ENCODE measurements at regions not wholly inside any gene's neighbourhood (a gene's known extent, or its start where the extent isn't known, plus 50 kb on each side); places are given as distances from the start of the nearest gene placed in this dataset.

DNA sequence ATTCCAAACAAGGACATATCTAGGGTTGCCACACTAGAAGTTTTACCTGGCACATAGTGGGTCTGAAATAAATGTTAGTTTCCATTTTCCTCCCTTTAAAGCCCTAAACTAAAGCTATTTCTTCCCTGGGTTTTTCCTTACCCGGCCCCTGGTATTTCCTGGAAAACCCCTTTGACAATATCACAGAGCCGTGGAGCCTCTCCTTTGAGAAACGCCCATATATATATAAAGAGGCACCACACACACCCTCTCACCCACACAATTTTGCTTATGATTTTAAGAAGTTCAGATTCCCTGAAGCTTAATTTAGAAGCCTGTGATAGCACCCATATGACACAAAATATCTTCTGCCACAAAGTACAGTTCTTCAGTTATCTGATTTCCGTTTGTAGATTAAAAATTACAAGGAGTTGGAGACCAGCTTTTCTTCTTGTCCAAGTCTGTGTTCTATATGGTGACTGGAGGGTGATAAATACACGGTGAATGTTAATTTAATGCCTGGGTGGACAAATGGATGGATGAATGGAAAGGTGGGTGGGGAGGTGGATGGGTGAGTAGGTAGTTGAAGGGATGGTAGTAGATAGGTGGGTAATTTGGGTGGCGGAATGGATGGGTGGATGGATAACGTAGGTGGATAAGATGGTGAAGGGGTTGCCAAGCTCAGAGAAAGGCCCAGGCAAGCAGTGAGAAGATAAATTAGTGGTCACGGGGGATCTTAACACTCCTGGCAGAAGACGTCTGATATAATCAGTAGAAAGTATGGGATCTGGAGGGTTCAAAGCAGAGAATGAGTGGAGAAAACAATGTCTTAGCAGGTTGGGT is 154.4 kb upstream of the FGGY start:
- TF ChIP-seq, protein P1, sequence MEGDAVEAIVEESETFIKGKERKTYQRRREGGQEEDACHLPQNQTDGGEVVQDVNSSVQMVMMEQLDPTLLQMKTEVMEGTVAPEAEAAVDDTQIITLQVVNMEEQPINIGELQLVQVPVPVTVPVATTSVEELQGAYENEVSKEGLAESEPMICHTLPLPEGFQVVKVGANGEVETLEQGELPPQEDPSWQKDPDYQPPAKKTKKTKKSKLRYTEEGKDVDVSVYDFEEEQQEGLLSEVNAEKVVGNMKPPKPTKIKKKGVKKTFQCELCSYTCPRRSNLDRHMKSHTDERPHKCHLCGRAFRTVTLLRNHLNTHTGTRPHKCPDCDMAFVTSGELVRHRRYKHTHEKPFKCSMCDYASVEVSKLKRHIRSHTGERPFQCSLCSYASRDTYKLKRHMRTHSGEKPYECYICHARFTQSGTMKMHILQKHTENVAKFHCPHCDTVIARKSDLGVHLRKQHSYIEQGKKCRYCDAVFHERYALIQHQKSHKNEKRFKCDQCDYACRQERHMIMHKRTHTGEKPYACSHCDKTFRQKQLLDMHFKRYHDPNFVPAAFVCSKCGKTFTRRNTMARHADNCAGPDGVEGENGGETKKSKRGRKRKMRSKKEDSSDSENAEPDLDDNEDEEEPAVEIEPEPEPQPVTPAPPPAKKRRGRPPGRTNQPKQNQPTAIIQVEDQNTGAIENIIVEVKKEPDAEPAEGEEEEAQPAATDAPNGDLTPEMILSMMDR (IDR thresholded peaks at IDR 0.05; ENCODE audit: insufficient read depth, low read depth, low read length), result no peak
- no peak for TF ChIP-seq EZH2 (IDR thresholded peaks at IDR 0.05; ENCODE audit: insufficient read depth, low read length)

Data from astrocyte (in vitro differentiated cells and primary cell).